Dedifferentiated amniotic fluid mesenchymal stem cell (primary cell): ENCODE measurements at regions not wholly inside any gene's neighbourhood (a gene's known extent, or its start where the extent isn't known, plus 50 kb on each side); places are given as distances from the start of the nearest gene placed in this dataset.

Experiments
- DNase-seq: peaks from one replicate; pipeline ENCODE4 v3.0.0-alpha.2; 2016; ENCODE audit errors: extremely low spot score

DNA sequence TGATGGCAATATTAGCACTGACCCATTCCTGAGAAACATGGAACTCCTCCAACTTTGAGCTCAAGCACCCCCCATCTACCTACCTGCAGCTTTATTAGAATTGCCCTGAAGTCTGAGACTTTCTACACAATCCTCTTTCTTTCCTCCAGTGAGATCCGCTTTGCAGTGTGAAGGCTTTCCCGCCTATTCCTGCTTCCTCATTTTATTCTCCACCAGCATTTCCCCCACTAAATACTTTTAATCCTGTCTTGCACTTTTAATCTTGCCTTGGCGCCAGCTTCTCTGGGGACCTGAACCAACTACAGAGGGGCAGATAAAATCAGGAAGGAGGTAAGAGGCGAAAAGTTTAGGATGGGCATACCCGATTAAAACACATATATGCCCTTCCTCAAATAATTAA, 178.1 kb upstream of the PRDM1 start:
- DNase-seq: no peak

DNA sequence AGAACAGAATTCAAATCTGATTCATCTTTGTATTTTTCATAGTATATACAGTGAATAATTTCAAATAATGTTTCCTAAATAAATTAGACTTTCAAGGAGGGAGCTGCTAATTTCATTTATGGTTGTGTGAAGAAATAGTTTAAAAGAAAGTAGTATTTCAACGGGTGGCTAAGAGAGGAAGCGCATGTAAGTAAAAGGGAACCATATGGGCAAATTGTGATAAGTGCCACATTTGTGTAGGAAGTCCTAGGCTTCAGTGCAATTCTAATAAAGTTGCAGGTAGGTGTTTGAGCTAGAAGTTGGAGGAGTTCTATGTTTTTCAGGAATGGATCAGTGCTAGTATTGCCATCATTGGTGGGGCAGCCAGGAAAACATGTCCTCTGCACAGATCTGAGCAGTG, 178.8 kb upstream of the PRDM1 start:
- no peak for DNase-seq

DNA sequence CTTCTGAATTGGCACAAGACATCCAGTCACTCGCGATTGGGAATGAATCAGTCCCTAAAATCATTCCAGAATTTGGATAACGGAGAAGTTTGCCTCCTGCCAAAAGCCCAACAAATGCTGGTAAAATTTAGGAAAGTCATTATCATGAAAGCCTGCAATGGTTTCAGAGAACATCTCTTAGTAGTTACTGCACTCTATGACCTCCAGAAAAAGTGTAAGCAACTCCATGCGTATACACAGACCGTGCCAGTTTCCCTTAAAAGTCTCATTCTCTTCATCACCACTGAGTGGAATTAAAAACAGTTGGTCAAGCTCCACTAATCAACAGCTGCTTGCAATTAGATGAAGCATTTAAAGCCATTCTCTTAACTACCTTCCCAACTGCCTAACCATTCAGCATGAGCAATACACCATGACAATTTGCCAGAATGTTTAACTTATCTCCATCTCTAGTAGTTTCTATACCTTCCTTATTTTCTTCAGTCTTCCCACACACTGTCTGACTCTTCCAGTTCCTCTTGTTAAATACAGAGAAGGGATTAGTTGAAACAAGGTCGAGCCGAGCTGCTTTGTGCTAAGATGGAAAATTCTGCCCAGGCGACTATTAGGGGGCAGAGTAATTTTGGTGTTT, 183.6 kb upstream of the PRDM1 start:
- no peak for DNase-seq

DNA sequence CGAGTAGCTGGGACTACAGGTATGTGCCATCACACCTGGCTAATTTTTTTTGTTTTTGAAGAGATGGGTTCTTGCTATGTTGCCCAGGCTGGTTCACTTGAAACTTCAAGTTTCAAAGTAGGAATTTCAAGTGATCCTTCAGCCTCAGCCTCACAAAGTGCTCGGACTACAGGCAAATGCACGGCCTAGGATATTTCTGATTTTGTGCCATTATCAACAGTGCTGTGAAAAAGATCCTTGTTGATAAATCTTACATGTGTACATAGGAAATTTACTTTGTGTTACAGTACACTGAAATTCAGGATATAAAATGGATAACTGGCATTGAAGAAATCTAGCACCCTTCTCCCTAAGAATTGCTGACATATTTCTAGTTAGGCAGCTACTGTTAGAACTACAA, 184.6 kb upstream of the PRDM1 start:
- DNase-seq: no peak

DNA sequence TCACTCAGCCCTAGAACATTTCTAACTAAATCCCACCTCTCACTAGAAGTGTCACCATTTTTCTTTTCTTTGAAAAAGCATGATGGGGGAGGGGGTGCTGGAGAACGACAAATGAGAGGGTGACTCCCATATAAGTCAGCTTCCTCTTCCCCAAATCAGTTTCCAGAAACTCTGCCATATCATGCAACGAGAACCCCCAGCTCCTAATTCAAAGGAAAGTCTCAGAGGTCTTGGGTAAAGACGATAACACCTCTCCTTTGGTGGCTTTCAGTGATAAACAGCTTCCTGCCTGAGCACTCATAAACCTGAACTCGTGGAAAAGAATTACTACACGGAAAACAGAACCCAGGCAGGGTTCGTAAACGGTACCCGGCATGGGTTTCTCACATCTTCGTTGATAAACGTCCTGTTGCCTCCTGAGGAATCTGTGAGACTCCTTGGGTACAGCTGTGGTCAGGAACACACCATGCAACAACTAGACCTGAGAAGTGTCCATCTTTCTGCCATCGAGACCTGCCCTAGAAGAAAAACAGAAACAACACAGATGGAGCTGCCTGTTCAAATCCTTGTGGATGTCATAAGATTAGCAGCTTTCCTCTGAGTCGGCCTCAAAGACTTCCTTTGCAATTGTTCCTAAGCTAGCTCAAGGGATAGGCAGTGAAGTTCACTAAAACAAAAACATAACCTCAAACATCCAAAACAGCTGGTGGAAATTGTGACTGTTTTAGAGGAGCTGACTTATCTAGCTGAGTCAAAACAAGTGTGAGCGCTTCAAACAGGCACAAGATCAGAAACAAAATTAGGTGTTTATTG, 185.8 kb upstream of the PRDM1 start:
- peak; percentile 76 for DNase-seq

DNA sequence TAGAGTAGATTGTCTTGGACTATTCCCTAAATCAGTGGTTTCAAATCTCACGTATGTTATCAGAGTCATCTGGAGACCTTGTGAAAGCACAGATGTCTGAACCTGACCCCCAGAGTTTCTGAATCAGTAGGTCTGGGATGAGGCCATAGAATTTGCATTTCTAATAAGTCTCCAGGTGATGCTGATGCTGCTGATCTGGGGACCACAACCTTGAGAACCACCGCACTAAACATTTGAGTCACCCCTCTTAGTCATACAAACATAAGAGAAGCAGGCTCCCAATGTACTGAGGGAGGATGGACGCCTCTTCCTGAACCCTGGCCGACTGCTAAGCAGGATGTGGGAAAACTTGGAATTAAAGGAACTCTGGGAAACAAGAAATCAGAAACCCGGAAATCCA, 187.8 kb upstream of the PRDM1 start:
- DNase-seq: no peak

DNA sequence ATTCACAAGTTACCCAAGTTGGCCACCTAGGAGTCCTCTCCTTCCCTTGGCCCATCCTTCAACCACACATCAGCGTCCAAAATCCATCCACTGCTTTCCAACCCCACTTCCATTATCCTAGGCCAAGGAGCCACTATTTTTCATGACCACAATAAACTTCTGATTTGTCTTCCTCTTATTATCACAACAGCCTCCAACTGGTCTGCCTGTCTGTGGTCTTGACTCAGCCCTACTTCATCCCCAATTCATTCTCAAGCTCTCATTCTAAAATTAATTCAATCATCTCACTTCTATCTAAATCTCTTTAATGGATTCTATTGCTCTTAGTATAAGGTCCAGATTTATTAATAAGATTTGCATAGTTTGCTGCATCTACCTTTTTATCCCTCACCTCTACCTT, 189.0 kb upstream of the PRDM1 start:
- no peak for DNase-seq

DNA sequence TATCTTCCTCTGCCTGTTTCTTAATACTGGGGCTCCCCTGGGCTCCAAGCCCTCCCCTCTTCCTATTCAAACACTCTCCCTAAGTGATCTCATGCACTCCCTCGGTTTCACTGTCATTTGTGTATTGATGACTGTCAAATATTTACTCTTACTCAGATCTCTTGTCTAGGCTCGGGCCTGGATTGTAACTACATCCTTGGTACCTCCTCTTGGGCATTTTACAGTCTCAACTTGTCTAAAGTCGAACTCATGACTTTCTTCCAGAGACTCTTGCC, 189.4 kb upstream of the PRDM1 start:
- no peak for DNase-seq

DNA sequence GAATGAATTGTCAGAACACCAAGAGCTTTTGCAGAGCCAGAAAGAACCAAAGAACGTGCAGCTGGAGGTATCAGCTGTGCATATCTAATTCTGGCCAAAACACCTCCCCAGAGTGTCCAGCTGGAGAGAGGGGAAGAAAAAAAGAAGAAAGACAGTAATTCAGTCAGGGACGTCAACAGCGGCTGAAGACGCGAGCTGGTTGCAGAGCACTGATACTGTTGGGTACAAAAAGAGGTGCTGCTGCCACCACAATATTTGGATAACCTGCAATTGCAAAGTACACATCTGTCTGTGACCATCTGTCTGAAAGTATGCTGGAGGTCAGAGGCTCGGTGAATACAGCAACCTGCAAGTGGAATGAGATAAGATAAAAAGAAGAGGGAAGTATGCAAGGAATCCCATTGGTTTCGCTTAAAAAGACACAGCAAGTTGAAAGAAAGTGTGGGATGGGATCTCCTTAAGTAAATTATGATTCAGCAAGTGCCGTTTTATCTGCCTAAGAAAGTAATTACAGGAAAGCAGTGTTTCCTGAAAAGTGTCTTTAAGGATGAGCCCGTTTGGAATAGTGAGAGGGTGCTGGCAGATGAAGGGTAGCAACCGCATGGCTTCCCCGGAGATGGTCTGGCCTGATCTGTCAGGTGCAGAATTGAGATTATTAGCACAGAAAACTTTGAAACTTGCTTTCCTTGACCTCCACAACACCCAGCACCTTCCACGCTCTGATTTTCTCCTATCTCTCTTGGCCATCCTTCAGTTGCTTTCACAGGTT, 189.9 kb upstream of the PRDM1 start:
- no peak for DNase-seq

DNA sequence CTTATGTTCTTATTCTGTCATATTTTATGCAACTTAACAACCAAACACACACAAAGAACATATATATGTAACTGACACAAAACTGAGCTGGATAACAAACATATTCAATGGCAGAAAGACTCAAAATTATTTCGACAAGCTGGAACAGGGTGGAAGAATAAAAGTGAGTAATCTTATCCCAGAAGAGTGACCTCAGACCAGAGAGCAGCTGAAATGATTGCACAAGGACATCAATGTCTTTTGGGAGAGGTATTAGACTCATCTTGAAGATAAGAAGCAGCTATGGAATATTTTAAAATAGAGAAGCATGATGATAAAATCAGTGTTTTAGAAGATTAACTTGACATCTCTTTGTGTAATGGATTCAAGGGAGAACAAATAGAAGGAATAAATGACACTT, 191.6 kb upstream of the PRDM1 start:
- DNase-seq: no peak

DNA sequence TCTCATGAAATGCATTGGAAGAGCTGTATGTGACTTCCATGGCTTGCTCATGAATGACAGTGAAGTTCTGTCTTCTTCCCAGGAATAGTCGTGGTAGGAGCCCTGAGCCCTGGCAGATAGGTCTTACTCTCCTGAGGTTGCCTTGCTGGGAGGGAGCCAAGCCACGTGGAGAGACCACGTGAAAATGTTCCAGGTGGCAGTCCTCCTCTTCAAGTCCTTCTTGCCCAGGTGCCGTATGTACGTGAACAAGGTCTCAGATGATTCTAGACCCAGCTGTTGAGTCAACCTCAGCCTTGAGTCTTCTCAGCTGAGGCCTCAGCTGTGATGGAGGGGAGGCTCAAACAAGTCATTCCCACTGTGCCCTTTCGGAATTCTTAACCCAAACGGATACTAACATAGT, 192.4 kb upstream of the PRDM1 start:
- DNase-seq: no peak

DNA sequence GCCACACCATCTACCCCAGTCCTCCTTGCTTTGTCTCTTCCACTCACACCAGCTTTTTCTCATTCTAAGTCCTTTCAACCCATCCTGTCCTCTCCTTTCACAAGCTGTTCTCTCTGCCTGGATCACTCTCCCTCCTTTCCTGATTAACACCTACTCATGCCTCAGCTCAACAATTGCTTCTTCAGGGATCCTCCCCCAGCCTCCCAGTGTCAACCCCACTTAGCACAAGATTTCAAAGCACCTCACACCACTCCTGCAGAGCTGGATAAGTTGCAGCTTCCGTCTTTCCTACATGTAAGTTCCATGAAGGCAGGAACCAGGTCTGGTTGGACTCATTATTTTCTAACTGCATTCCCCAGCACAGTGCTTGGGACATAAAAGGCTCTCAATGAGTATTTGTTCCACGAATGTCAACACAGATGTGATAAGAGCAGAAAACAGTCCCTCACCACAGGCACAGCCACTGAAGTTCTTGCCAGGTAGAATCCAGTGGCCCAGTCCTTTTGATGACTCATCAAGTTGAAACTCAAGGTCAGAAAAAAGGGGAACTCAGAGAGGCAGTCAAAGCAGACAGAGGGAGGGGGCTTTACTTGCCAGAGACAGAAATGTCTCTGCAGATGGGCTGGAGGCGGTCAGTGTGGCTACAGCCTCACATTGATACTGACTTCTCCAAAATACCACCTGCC, 193.4 kb upstream of the PRDM1 start:
- DNase-seq: no peak

DNA sequence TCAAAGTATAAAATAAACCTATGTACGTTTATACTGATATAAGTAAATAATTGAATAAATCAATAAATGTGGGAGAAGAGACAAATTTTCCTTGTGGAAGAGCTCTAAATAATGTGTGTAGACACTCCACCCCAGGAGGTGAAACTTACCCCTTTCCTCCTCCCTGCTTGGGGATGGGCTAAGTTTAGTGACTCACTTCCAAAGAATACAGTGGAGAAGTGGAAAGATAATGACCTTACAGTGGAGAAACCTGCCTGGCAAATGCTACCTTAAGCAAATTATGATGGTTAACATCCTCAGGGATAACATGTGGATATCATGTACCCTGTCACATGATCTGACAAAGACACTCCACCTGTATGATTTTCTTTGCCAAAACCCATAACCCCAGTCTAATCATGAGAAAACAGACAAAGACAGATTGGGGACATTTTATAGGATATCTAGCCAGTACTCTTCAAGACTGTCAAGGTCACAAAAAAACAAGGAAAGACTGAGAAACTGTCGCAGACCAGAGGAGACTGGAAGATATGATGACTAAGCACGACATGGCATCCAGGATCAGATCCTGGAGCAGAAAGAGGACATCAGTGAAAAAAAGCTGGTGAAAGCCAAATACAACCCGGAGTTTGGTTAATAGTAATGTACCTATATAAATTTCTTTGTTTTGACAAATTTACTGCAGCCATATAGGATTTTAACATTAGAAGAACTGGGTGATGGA, 195.5 kb upstream of the PRDM1 start:
- DNase-seq: no peak

DNA sequence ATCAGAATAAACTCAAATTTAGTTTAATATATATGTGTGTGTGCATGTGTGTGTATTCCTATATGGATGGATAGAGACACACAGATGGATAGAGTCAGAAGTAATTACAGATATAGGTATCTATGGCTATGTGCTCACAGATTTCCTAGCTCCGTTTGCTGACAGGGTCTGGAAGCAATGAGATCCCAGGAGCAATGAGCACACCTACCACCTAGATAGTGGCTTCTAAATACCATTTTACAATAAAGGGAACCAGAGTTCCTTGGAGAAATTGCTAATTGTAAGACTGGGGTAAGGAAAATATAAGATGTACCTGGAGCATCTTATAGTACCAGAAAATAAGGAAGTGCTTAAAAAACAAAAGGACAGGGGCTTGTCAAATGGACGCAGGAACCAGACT, 196.2 kb upstream of the PRDM1 start:
- no peak for DNase-seq

DNA sequence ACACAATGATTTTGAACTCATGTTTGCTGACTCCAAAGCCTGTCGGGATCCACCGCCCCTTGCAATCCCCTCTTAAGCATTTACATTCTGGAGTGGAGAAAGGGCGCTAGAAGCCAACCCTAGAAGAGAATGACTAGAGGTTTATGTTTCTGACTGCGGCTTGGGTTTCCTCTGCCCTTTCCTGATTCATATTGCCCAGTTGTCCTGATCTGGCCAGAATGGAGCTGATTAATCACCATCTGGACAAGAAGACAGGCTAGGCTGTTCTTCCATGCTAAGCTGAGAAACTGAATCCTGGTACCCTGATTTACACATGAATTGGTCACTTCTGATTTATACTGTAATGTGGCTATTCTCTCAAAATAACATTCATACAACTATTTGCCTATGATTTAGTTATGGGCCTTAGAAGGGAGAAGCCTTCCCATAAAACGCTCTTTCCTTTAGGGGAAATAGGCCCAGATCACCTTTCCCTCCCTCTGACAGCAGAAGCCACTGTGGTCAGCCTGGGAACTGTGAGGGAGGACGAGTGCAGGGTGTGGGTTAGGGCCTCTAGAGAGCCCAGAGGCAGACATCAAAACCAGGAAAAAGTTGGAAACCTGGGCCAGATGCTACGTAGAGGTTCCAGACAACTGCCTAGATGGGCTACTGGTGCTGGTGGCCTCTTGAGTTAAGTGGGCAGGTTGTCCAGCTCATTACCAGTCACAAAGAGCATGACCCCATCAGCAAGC, 199.2 kb upstream of the PRDM1 start:
- DNase-seq: no peak

DNA sequence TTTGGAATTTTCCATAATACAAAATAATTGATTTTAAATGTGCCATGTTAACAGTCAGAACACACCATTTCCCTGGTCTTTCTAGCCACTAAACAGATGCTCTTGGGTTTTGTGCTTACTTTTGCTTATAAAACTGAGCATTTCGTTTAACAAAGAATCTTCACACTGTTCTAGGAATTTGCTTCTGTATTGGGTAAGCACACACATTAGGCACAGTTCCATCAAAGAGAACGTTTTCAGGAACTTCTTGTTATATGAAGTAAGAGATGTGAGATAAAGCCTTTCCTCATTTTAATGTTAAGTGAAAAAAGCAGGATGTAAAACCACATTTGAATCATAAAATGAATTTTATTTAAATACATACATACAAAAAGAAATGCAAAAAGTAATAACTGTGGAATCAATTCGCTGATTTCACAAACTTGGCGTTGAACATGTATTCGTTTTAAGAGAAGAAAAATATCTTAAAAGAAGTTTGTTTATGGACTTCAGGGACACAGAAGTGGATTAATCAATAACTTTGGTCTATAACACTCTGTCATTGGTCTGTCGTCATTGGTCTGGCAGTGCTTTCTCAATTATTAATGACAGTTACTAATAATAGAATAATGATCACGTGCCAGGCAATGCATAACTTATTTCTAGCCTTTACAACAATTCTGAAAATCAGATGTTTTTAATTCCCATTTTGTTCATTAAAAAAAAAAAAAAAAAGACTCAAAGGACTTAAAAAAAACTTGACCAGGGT, 199.9 kb upstream of the PRDM1 start:
- no peak for DNase-seq

DNA sequence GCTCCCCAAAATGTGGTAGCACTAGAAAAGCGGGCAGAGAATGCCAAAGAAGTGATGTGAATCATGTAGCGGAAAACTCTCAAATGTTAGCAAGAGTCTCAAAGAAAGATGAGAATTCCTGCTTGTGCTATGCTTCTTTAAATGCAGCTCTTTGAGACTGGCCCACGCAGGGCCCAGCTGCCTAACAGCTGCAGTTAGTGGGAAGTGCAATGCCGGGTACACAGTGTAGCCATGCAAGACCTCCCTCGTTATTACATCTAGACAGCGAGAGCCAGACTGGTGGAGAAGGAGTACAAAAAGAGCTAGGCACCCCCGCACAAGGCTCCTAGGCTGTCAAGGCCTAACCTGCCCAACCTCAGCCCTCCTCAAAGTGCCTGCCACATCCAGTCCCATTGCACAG, 201.7 kb upstream of the PRDM1 start:
- no peak for DNase-seq

DNA sequence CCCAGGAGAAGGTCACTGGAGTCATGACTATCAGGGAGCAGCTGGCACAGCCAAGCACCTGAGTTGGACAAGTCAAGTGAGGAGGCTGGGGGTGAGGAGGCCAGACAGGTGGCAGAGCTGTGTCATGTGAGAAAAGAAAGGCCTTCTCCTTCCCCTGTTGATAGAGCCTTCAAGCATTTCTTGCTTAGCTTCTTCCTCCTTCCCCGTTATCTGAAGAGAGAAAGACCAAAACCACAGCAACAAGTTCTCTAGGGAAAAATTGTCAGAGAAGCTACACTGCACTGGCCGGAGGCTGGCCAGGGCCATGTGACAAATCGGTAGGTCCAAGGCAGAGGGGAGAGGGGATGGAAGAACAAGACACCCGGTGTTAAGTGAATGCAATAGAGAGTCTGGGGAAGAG, 202.1 kb upstream of the PRDM1 start:
- DNase-seq: no peak

DNA sequence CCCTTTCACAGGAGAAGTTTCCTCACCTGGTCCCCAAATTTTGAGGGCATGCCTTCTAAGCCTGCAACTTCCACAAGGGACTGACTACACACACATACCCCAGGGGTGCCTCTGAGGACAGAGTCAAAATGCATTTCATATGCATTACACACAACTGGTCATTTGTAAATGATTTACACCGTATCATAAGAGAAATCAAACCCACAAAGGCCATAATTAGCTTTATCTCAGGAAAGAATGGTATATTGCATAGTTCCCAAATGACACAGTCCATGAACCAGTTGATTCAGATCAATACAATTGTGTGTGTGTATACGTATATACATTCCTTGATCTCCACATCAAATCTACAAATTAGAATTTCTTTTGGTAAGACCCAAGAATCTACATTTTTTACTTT, 203.3 kb upstream of the PRDM1 start:
- DNase-seq: no peak

DNA sequence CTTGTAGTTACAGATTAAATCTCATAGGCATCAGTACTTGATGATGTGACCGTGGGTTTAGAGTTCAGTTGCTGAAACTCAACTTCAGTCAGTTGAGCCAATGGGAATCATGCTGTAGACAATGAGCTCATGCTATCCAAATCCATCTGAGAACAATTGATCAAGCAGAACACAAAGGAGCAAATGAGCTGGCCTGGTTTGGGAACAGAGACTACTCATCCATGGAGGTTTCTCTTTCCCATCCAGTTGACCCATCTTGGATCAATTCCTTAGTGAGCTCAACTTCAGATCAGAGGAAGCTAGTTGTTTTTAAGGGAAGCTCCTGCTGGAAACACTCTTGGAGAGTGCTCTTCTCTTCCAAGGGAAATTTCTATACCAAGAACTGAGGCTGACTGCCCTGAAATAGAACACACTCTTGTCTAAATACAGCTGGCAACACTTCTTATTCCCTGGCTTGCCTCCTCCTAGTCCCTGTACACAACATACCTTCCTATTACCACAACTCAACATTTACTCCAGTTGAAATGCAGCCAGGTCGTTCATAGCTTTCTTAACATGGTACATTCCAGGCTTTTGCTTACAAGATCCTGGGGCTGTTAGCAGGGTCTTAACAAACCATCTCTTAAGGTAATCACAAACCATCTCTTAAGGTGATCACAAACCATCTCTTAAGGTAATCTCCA, 203.9 kb upstream of the PRDM1 start:
- peak; percentile 23 for DNase-seq
